ENCODE measurements at regions not wholly inside any gene's neighbourhood (a gene's known extent, or its start where the extent isn't known, plus 50 kb on each side); places are given as distances from the start of the nearest gene placed in this dataset.

DNA sequence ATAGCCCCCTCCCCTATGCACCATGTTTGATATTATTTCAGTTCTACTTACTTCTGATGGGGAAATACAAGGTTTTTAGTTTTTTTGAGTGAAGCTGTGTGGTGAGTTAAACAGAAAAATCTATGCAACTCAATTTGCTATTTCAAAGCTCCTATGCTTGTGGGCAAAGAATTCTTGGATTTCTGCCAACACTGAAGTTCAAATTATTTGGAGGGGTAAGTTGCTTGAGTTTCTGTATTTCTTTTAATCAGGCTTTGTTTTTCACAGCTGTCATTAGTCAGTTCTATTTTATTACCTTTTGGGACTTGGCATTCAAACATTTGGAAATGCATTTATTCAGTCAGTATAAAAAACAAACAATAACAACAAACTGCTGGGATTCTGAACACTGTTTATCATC, 407.5 kb upstream of the MGAT4C start:
- Histone ChIP-seq H3K4me3 (replicated peaks in 1 of 3; ENCODE audit: insufficient read depth in 1 of 3, low read depth in 1 of 3, low read length in 3 of 3) (no peak overlapping the region), H3K27me3 (ENCODE audit: control insufficient read depth in 2 of 2, insufficient read depth in 2 of 2, low read length in 2 of 2) (no peaks in the 10 kb centered on the region), H4K20me1 (replicated peaks; ENCODE audit: control insufficient read depth, extremely low read depth, insufficient read depth, low read length) (no peaks in the 10 kb centered on the region), H3K4me1 (ENCODE audit: control insufficient read depth, extremely low read depth, insufficient read depth, low read length) (peaks cover 5% of the 10 kb centered on the region), H2AFZ (ENCODE audit: low read depth, low read length) (no peak overlapping the region), H3K9ac (replicated peaks; ENCODE audit: extremely low read depth, insufficient read depth, low read length) (no peak overlapping the region), H3K9me1 (replicated peaks; ENCODE audit: control insufficient read depth, extremely low read depth, insufficient read depth, low read length) (no peaks in the 10 kb centered on the region), H3K27ac (ENCODE audit: insufficient read depth, low read depth, low read length) (no peak overlapping the region), H3K9me3 (replicated peaks; ENCODE audit: control insufficient read depth, insufficient read depth, low read length) (no peaks in the 10 kb centered on the region), H3K79me2 (ENCODE audit: control insufficient read depth, insufficient read depth, low read length) (no peaks in the 10 kb centered on the region), H3K36me3 (ENCODE audit: control insufficient read depth in 2 of 2, extremely low read depth in 1 of 2, insufficient read depth in 2 of 2, low read length in 2 of 2) (no peaks in the 10 kb centered on the region), H3K4me2 (ENCODE audit: insufficient read depth, low read length) (no peak overlapping the region)
- intact Hi-C loops (cut with micrococcal nuclease), result loop anchor here (5.0 kb wide), 1 partner anchor 49 kb away; no protein-coding TSS in a partner anchor
- dilution Hi-C loops (cut with MboI; ENCODE audit: extremely low pct_ligation_motif_present, low sequenced_read_pairs), result no loop called here
- no peak for FAIRE-seq
- CTCF ChIA-PET, result interaction anchor here (1.4 kb wide), 1 partner anchor 19 kb away, joined by 3 read pairs; no protein-coding TSS in a partner anchor
- BruUV-seq (replicated peaks), result no TSS peak
- POLR2A ChIA-PET, result no interaction called here
- TF ChIP-seq JUN (IDR thresholded peaks at IDR 0.05; ENCODE audit: borderline replicate concordance, insufficient read depth, insufficient read length, low read depth) (no peak), EZH2 (IDR thresholded peaks at IDR 0.05; ENCODE audit: borderline replicate concordance, low read depth, low read length, severe bottlenecking) (no peak), GATA2 (IDR thresholded peaks at IDR 0.05; ENCODE audit: insufficient read depth, insufficient read length, low read depth, low read length) (no peak)
- DNase-seq (ENCODE audit: low read depth, low spot score), result no peak

GRCh38 chr12:86663173-86663572, 407.0 kb upstream of the MGAT4C start:
- POLR2A ChIA-PET, result no interaction called here
- FAIRE-seq (no peak), DNase-seq (ENCODE audit: low read depth, low spot score) (no peak)
- H3K9me1 ChIP-seq (replicated peaks; ENCODE audit: control insufficient read depth, extremely low read depth, insufficient read depth, low read length), result no peaks in the 10 kb centered on the region
- dilution Hi-C loops (cut with MboI; ENCODE audit: extremely low pct_ligation_motif_present, low sequenced_read_pairs) (no loop called here), intact Hi-C loops (cut with micrococcal nuclease) (loop anchor here (5.0 kb wide), 1 partner anchor 49 kb away; no protein-coding TSS in a partner anchor)
- no TSS peak for BruUV-seq (replicated peaks)
- no peak overlapping the region for H3K9ac ChIP-seq (replicated peaks; ENCODE audit: extremely low read depth, insufficient read depth, low read length)
- no peak overlapping the region for H2AFZ ChIP-seq (ENCODE audit: low read depth, low read length)
- peaks cover 5% of the 10 kb centered on the region for H3K4me1 ChIP-seq (ENCODE audit: control insufficient read depth, extremely low read depth, insufficient read depth, low read length)
- no peaks in the 10 kb centered on the region for H3K36me3 ChIP-seq (ENCODE audit: control insufficient read depth in 2 of 2, extremely low read depth in 1 of 2, insufficient read depth in 2 of 2, low read length in 2 of 2)
- no peak overlapping the region for H3K4me2 ChIP-seq (ENCODE audit: insufficient read depth, low read length)
- no peak overlapping the region for H3K4me3 ChIP-seq (replicated peaks in 1 of 3; ENCODE audit: insufficient read depth in 1 of 3, low read depth in 1 of 3, low read length in 3 of 3)
- TF ChIP-seq GATA2 (IDR thresholded peaks at IDR 0.05; ENCODE audit: insufficient read depth, insufficient read length, low read depth, low read length), result no peak
- TF ChIP-seq POLR2AphosphoS5 (IDR thresholded peaks at IDR 0.05; ENCODE audit: insufficient read depth, low read depth, low read length), result no peak
- TF ChIP-seq FOS (IDR thresholded peaks at IDR 0.05; ENCODE audit: borderline replicate concordance, insufficient read depth, low read length), result no peak
- TF ChIP-seq JUN (IDR thresholded peaks at IDR 0.05; ENCODE audit: borderline replicate concordance, insufficient read depth, insufficient read length, low read depth), result no peak
- TF ChIP-seq EZH2 (IDR thresholded peaks at IDR 0.05; ENCODE audit: borderline replicate concordance, low read depth, low read length, severe bottlenecking), result no peak
- no peak for TF ChIP-seq MAX (IDR thresholded peaks at IDR 0.05; ENCODE audit: insufficient read depth, insufficient read length)
- TF ChIP-seq CTCF (IDR thresholded peaks at IDR 0.05; ENCODE audit: extremely low read depth in 1 of 2, insufficient read depth in 1 of 2, low read depth in 1 of 2, low read length in 2 of 2), result no peak
- TF ChIP-seq POLR2A (IDR thresholded peaks at IDR 0.05; ENCODE audit: low read depth, low read length), result no peak
- no peak for TF ChIP-seq MYC (IDR thresholded peaks at IDR 0.05; ENCODE audit: low read depth, low read length)
- no peaks in the 10 kb centered on the region for H4K20me1 ChIP-seq (replicated peaks; ENCODE audit: control insufficient read depth, extremely low read depth, insufficient read depth, low read length)
- CTCF ChIA-PET, result interaction anchor here (1.4 kb wide), 1 partner anchor 19 kb away, joined by 3 read pairs; no protein-coding TSS in a partner anchor
- H3K79me2 ChIP-seq (ENCODE audit: control insufficient read depth, insufficient read depth, low read length), result no peaks in the 10 kb centered on the region
- H3K9me3 ChIP-seq (replicated peaks; ENCODE audit: control insufficient read depth, insufficient read depth, low read length), result no peaks in the 10 kb centered on the region
- H3K27me3 ChIP-seq (ENCODE audit: control insufficient read depth in 2 of 2, insufficient read depth in 2 of 2, low read length in 2 of 2), result no peaks in the 10 kb centered on the region
- no peak overlapping the region for H3K27ac ChIP-seq (ENCODE audit: insufficient read depth, low read depth, low read length)

Data from endothelial cell of umbilical vein (primary cell).